H1 (cell line): ENCODE measurements at regions not wholly inside any gene's neighbourhood (a gene's known extent, or its start where the extent isn't known, plus 50 kb on each side); places are given as distances from the start of the nearest gene placed in this dataset.

Experiments used
- CBX5 ChIP-seq: fragments of 300-800, 300-1000 bp; sonication (generic); IDR thresholded peaks from 2 replicates; pipeline ENCODE4 v1.7.1; 2016; ENCODE audit warnings: antibody characterized with exemption, low read length, low read depth
- CREB1 ChIP-seq: IDR thresholded peaks from 2 replicates; pipeline ENCODE4 v1.6.1; 2012; ENCODE audit warnings: inconsistent platforms
- CTBP2 ChIP-seq: IDR thresholded peaks from 2 replicates; pipeline ENCODE4 v1.7.0; 2011; ENCODE audit warnings: borderline replicate concordance, mild to moderate bottlenecking, moderate library complexity, mixed read lengths, low read length; ENCODE audit not compliant: insufficient read depth, insufficient read length
- GTF2F1 ChIP-seq: IDR thresholded peaks from 2 replicates; pipeline ENCODE4 v1.6.1; 2012; ENCODE audit warnings: low read depth, low read length, improper control_type of control experiment, borderline replicate concordance
- KDM1A ChIP-seq: fragments of 200-600, 300-600 bp; sonication (generic); IDR thresholded peaks from 2 replicates; pipeline ENCODE4 v1.7.1; 2016; ENCODE audit warnings: mild to moderate bottlenecking, low read length, borderline replicate concordance
- SIX5 ChIP-seq: IDR thresholded peaks from 2 replicates; pipeline ENCODE4 v1.6.1; 2011; ENCODE audit warnings: mild to moderate bottlenecking, low read depth, low read length
- SP1 ChIP-seq: IDR thresholded peaks from 2 replicates; pipeline ENCODE4 v1.6.1; 2011; ENCODE audit warnings: low read depth, low read length
- TEAD4 ChIP-seq: IDR thresholded peaks from 2 replicates; pipeline ENCODE4 v1.6.1; 2012; ENCODE audit warnings: low read depth, low read length, inconsistent platforms, mixed read lengths
- YY1 ChIP-seq: IDR thresholded peaks from 2 replicates; pipeline ENCODE4 v1.6.1; 2011; ENCODE audit warnings: low read depth, mild to moderate bottlenecking, low read length
- ZNF274 ChIP-seq: IDR thresholded peaks from 2 replicates; pipeline ENCODE4 v1.7.0; 2012; ENCODE audit warnings: low read length, borderline replicate concordance; ENCODE audit errors: extremely low read depth
- TF ChIP-seq, protein P1 (sequence below): fragments of 300-600 bp; sonication (generic); IDR thresholded peaks from 2 replicates; pipeline ENCODE4 v1.7.1; 2012; ENCODE audit warnings: low read length, moderate library complexity, mild to moderate bottlenecking, inconsistent platforms; ENCODE audit not compliant: insufficient replicate concordance

DNA sequence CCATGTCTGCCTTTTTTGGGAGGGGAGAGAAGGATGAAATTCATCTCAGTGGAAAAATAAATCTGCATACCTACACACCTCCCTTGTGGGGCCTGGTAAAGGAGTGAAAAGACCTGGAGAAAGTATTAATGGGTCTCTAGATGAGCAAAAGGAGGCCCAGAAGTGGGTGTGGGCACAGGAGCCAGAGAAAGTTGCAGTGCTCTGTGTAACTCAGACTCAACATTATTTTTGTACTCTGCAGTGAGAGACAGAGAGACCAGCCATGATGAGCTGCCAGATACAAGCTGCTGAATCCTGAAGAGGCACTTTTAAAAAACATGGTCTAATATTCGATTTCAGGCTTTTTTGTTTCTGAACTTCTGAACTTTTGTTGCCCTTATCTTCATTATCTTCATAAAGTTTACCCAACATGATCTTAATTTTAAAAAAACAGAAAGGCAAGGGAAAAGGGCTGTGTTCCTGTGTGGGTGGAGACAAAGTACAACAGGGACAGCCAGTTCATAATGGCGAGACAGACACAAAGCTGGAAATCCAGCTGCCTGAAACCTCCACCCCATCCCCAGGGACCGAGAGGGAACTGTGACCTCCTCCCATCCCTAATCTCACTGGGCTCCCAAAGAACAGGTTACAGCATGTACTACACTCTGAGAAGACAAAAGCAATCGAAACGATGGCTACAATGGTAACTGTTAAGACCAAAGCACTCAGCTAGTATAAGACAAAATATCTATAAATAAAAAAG lies 77.2 kb downstream of the KLF12 start (continued):
- TF ChIP-seq, protein P1, sequence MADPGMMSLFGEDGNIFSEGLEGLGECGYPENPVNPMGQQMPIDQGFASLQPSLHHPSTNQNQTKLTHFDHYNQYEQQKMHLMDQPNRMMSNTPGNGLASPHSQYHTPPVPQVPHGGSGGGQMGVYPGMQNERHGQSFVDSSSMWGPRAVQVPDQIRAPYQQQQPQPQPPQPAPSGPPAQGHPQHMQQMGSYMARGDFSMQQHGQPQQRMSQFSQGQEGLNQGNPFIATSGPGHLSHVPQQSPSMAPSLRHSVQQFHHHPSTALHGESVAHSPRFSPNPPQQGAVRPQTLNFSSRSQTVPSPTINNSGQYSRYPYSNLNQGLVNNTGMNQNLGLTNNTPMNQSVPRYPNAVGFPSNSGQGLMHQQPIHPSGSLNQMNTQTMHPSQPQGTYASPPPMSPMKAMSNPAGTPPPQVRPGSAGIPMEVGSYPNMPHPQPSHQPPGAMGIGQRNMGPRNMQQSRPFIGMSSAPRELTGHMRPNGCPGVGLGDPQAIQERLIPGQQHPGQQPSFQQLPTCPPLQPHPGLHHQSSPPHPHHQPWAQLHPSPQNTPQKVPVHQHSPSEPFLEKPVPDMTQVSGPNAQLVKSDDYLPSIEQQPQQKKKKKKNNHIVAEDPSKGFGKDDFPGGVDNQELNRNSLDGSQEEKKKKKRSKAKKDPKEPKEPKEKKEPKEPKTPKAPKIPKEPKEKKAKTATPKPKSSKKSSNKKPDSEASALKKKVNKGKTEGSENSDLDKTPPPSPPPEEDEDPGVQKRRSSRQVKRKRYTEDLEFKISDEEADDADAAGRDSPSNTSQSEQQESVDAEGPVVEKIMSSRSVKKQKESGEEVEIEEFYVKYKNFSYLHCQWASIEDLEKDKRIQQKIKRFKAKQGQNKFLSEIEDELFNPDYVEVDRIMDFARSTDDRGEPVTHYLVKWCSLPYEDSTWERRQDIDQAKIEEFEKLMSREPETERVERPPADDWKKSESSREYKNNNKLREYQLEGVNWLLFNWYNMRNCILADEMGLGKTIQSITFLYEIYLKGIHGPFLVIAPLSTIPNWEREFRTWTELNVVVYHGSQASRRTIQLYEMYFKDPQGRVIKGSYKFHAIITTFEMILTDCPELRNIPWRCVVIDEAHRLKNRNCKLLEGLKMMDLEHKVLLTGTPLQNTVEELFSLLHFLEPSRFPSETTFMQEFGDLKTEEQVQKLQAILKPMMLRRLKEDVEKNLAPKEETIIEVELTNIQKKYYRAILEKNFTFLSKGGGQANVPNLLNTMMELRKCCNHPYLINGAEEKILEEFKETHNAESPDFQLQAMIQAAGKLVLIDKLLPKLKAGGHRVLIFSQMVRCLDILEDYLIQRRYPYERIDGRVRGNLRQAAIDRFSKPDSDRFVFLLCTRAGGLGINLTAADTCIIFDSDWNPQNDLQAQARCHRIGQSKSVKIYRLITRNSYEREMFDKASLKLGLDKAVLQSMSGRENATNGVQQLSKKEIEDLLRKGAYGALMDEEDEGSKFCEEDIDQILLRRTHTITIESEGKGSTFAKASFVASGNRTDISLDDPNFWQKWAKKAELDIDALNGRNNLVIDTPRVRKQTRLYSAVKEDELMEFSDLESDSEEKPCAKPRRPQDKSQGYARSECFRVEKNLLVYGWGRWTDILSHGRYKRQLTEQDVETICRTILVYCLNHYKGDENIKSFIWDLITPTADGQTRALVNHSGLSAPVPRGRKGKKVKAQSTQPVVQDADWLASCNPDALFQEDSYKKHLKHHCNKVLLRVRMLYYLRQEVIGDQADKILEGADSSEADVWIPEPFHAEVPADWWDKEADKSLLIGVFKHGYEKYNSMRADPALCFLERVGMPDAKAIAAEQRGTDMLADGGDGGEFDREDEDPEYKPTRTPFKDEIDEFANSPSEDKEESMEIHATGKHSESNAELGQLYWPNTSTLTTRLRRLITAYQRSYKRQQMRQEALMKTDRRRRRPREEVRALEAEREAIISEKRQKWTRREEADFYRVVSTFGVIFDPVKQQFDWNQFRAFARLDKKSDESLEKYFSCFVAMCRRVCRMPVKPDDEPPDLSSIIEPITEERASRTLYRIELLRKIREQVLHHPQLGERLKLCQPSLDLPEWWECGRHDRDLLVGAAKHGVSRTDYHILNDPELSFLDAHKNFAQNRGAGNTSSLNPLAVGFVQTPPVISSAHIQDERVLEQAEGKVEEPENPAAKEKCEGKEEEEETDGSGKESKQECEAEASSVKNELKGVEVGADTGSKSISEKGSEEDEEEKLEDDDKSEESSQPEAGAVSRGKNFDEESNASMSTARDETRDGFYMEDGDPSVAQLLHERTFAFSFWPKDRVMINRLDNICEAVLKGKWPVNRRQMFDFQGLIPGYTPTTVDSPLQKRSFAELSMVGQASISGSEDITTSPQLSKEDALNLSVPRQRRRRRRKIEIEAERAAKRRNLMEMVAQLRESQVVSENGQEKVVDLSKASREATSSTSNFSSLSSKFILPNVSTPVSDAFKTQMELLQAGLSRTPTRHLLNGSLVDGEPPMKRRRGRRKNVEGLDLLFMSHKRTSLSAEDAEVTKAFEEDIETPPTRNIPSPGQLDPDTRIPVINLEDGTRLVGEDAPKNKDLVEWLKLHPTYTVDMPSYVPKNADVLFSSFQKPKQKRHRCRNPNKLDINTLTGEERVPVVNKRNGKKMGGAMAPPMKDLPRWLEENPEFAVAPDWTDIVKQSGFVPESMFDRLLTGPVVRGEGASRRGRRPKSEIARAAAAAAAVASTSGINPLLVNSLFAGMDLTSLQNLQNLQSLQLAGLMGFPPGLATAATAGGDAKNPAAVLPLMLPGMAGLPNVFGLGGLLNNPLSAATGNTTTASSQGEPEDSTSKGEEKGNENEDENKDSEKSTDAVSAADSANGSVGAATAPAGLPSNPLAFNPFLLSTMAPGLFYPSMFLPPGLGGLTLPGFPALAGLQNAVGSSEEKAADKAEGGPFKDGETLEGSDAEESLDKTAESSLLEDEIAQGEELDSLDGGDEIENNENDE: no peak
- TF ChIP-seq SIX5 (no peak), CTBP2 (no peak), YY1 (no peak), CREB1 (no peak), SP1 (no peak), ZNF274 (no peak), TEAD4 (no peak), KDM1A (no peak), GTF2F1 (no peak), CBX5 (no peak)
